ENCODE measurements at regions not wholly inside any gene's neighbourhood (a gene's known extent, or its start where the extent isn't known, plus 50 kb on each side); places are given as distances from the start of the nearest gene placed in this dataset.
"Not testable (repeated sequence)": the region's sequence is repeated elsewhere in the genome, so short reads cannot be mapped to it uniquely, and the experiment has no call there.

GRCh38 chr21:9628051-9628450 lies 893.3 kb upstream of the TPTE start:
- H3K9me2 ChIP-seq (replicated peaks; ENCODE audit: insufficient read depth, low read length); H3K4me2 ChIP-seq (ENCODE audit: low read depth, low read length, poor library complexity, severe bottlenecking); H3F3A ChIP-seq (ENCODE audit: insufficient read depth); H3K36me3 ChIP-seq (ENCODE audit: low read length); H3K4me3 ChIP-seq (ENCODE audit: insufficient read depth, low read length, poor library complexity, severe bottlenecking); H3K27me3 ChIP-seq (ENCODE audit: low read length); H3K9ac ChIP-seq (ENCODE audit: low read length); H4K20me1 ChIP-seq (ENCODE audit: low read depth, low read length); H3K9me3 ChIP-seq (ENCODE audit: insufficient read depth, low read length); H3K79me2 ChIP-seq (ENCODE audit: insufficient read depth, low read length); H3K27ac ChIP-seq (ENCODE audit: low read depth, low read length); H2AFZ ChIP-seq (ENCODE audit: low read depth, low read length, severe bottlenecking): not testable (repeated sequence)

- H3K9me2 ChIP-seq (replicated peaks; ENCODE audit: insufficient read depth, low read length); H3K27ac ChIP-seq (ENCODE audit: low read depth, low read length); H3F3A ChIP-seq (ENCODE audit: insufficient read depth); H4K20me1 ChIP-seq (ENCODE audit: low read depth, low read length); H3K4me2 ChIP-seq (ENCODE audit: low read depth, low read length, poor library complexity, severe bottlenecking); H3K9me3 ChIP-seq (ENCODE audit: insufficient read depth, low read length); H3K4me3 ChIP-seq (ENCODE audit: insufficient read depth, low read length, poor library complexity, severe bottlenecking); H3K36me3 ChIP-seq (ENCODE audit: low read length); H2AFZ ChIP-seq (ENCODE audit: low read depth, low read length, severe bottlenecking); H3K9ac ChIP-seq (ENCODE audit: low read length); H3K27me3 ChIP-seq (ENCODE audit: low read length); H3K79me2 ChIP-seq (ENCODE audit: insufficient read depth, low read length): not testable (repeated sequence)
Measured at GRCh38 chr21:9647409-9647808, 874.0 kb upstream of the TPTE start.

- not testable (repeated sequence) for H4K20me1 ChIP-seq (ENCODE audit: low read depth, low read length); H3K9me2 ChIP-seq (replicated peaks; ENCODE audit: insufficient read depth, low read length); H3K4me3 ChIP-seq (ENCODE audit: insufficient read depth, low read length, poor library complexity, severe bottlenecking); H3K9ac ChIP-seq (ENCODE audit: low read length); H3K9me3 ChIP-seq (ENCODE audit: insufficient read depth, low read length); H3K27ac ChIP-seq (ENCODE audit: low read depth, low read length); H3K79me2 ChIP-seq (ENCODE audit: insufficient read depth, low read length); H3K36me3 ChIP-seq (ENCODE audit: low read length); H3K27me3 ChIP-seq (ENCODE audit: low read length); H3F3A ChIP-seq (ENCODE audit: insufficient read depth); H2AFZ ChIP-seq (ENCODE audit: low read depth, low read length, severe bottlenecking); H3K4me2 ChIP-seq (ENCODE audit: low read depth, low read length, poor library complexity, severe bottlenecking)
Measured at GRCh38 chr21:9648331-9648730, 873.1 kb upstream of the TPTE start.

GRCh38 chr21:9648947-9649720 lies 872.2 kb upstream of the TPTE start:
- H3K4me3 ChIP-seq (ENCODE audit: insufficient read depth, low read length, poor library complexity, severe bottlenecking); H2AFZ ChIP-seq (ENCODE audit: low read depth, low read length, severe bottlenecking); H3K79me2 ChIP-seq (ENCODE audit: insufficient read depth, low read length); H3K9me3 ChIP-seq (ENCODE audit: insufficient read depth, low read length); H3K9me2 ChIP-seq (replicated peaks; ENCODE audit: insufficient read depth, low read length); H3K27me3 ChIP-seq (ENCODE audit: low read length); H3K4me2 ChIP-seq (ENCODE audit: low read depth, low read length, poor library complexity, severe bottlenecking); H3F3A ChIP-seq (ENCODE audit: insufficient read depth); H4K20me1 ChIP-seq (ENCODE audit: low read depth, low read length); H3K9ac ChIP-seq (ENCODE audit: low read length); H3K36me3 ChIP-seq (ENCODE audit: low read length); H3K27ac ChIP-seq (ENCODE audit: low read depth, low read length): not testable (repeated sequence)

GRCh38 chr21:9652819-9653218 lies 868.6 kb upstream of the TPTE start:
- H3K4me2 ChIP-seq (ENCODE audit: low read depth, low read length, poor library complexity, severe bottlenecking); H3K27me3 ChIP-seq (ENCODE audit: low read length); H3K9me3 ChIP-seq (ENCODE audit: insufficient read depth, low read length); H3K9me2 ChIP-seq (replicated peaks; ENCODE audit: insufficient read depth, low read length); H3K79me2 ChIP-seq (ENCODE audit: insufficient read depth, low read length); H3K36me3 ChIP-seq (ENCODE audit: low read length); H4K20me1 ChIP-seq (ENCODE audit: low read depth, low read length); H3K4me3 ChIP-seq (ENCODE audit: insufficient read depth, low read length, poor library complexity, severe bottlenecking); H3K9ac ChIP-seq (ENCODE audit: low read length); H2AFZ ChIP-seq (ENCODE audit: low read depth, low read length, severe bottlenecking); H3F3A ChIP-seq (ENCODE audit: insufficient read depth); H3K27ac ChIP-seq (ENCODE audit: low read depth, low read length): not testable (repeated sequence)

- H3K27ac ChIP-seq (ENCODE audit: low read depth, low read length); H3F3A ChIP-seq (ENCODE audit: insufficient read depth); H3K4me3 ChIP-seq (ENCODE audit: insufficient read depth, low read length, poor library complexity, severe bottlenecking); H3K9ac ChIP-seq (ENCODE audit: low read length); H3K4me2 ChIP-seq (ENCODE audit: low read depth, low read length, poor library complexity, severe bottlenecking); H3K36me3 ChIP-seq (ENCODE audit: low read length); H3K79me2 ChIP-seq (ENCODE audit: insufficient read depth, low read length); H3K9me3 ChIP-seq (ENCODE audit: insufficient read depth, low read length); H4K20me1 ChIP-seq (ENCODE audit: low read depth, low read length); H2AFZ ChIP-seq (ENCODE audit: low read depth, low read length, severe bottlenecking); H3K9me2 ChIP-seq (replicated peaks; ENCODE audit: insufficient read depth, low read length); H3K27me3 ChIP-seq (ENCODE audit: low read length): not testable (repeated sequence)
Measured at GRCh38 chr21:9655221-9655620, 866.2 kb upstream of the TPTE start.

GRCh38 chr21:9656455-9656854 lies 864.9 kb upstream of the TPTE start:
- not testable (repeated sequence) for H3K4me3 ChIP-seq (ENCODE audit: insufficient read depth, low read length, poor library complexity, severe bottlenecking); H3K27ac ChIP-seq (ENCODE audit: low read depth, low read length)

GRCh38 chr21:9657779-9658178 lies 863.6 kb upstream of the TPTE start:
- not testable (repeated sequence) for H3K4me3 ChIP-seq (ENCODE audit: insufficient read depth, low read length, poor library complexity, severe bottlenecking); H2AFZ ChIP-seq (ENCODE audit: low read depth, low read length, severe bottlenecking); H3K9ac ChIP-seq (ENCODE audit: low read length); H3K79me2 ChIP-seq (ENCODE audit: insufficient read depth, low read length); H3K9me3 ChIP-seq (ENCODE audit: insufficient read depth, low read length); H3K27ac ChIP-seq (ENCODE audit: low read depth, low read length); H3F3A ChIP-seq (ENCODE audit: insufficient read depth); H3K27me3 ChIP-seq (ENCODE audit: low read length); H4K20me1 ChIP-seq (ENCODE audit: low read depth, low read length); H3K9me2 ChIP-seq (replicated peaks; ENCODE audit: insufficient read depth, low read length); H3K4me2 ChIP-seq (ENCODE audit: low read depth, low read length, poor library complexity, severe bottlenecking); H3K36me3 ChIP-seq (ENCODE audit: low read length)

More at GRCh38 chr21:9656455-9656854, 864.9 kb upstream of the TPTE start:
- H3K9me2 ChIP-seq (replicated peaks; ENCODE audit: insufficient read depth, low read length); H2AFZ ChIP-seq (ENCODE audit: low read depth, low read length, severe bottlenecking); H3K9ac ChIP-seq (ENCODE audit: low read length); H3F3A ChIP-seq (ENCODE audit: insufficient read depth); H3K36me3 ChIP-seq (ENCODE audit: low read length); H4K20me1 ChIP-seq (ENCODE audit: low read depth, low read length); H3K4me2 ChIP-seq (ENCODE audit: low read depth, low read length, poor library complexity, severe bottlenecking); H3K27me3 ChIP-seq (ENCODE audit: low read length); H3K9me3 ChIP-seq (ENCODE audit: insufficient read depth, low read length); H3K79me2 ChIP-seq (ENCODE audit: insufficient read depth, low read length): not testable (repeated sequence)
